DND-41 (cell line): ENCODE measurements at regions not wholly inside any gene's neighbourhood (a gene's known extent, or its start where the extent isn't known, plus 50 kb on each side); places are given as distances from the start of the nearest gene placed in this dataset.

Experiments used
- ATAC-seq: fragments of 200-7000 bp; cut with Tn5 transposase; 3 replicates; pipeline ENCODE4 v1.9.1; 2021; ENCODE audit warnings: low read depth; ENCODE audit not compliant: insufficient read depth
- DNase-seq: peaks from one replicate; pipeline ENCODE4 v3.0.0-alpha.2; 2020
- H2AFZ ChIP-seq: 2 replicates; pipeline ENCODE4 v1.6.0; 2012; ENCODE audit warnings: low read depth, low read length
- H3K27ac ChIP-seq: 2 replicates; pipeline ENCODE4 v1.5.1; 2012; ENCODE audit warnings: low read length, inconsistent platforms
- H3K27me3 ChIP-seq: fragments of 200-600 bp; sonication (generic); 2 replicates; pipeline ENCODE4 v1.6.0; 2012; ENCODE audit warnings: low read length, mild to moderate bottlenecking, inconsistent platforms; ENCODE audit not compliant: insufficient read depth, poor library complexity
- H3K36me3 ChIP-seq: 2 replicates; pipeline ENCODE4 v1.5.1; 2012; ENCODE audit warnings: low read length, inconsistent platforms; ENCODE audit not compliant: insufficient read depth
- H3K4me1 ChIP-seq: 2 replicates; pipeline ENCODE4 v1.5.1; 2012; ENCODE audit warnings: mild to moderate bottlenecking, low read length; ENCODE audit not compliant: insufficient read depth
- H3K4me2 ChIP-seq: 2 replicates; pipeline ENCODE4 v1.6.0; 2012; ENCODE audit warnings: mild to moderate bottlenecking, moderate library complexity, low read length, inconsistent platforms; ENCODE audit not compliant: insufficient read depth
- H3K4me3 ChIP-seq, 2 experiments: fragments of 200-600 bp in 1 of 2; shearing (Covaris generic) in 1 of 2; 2 replicates each; pipeline ENCODE4 v1.5.1; 2012 to 2016; ENCODE audit warnings: inconsistent platforms in 2 of 2, low read length in 2 of 2, mild to moderate bottlenecking in 2 of 2, low read depth in 1 of 2, moderate library complexity in 1 of 2
- H3K79me2 ChIP-seq: 2 replicates; pipeline ENCODE4 v1.6.0; 2012; ENCODE audit warnings: low read length, inconsistent platforms; ENCODE audit not compliant: insufficient read depth
- H3K9ac ChIP-seq: 2 replicates; pipeline ENCODE4 v1.6.0; 2012; ENCODE audit warnings: low read depth, mild to moderate bottlenecking, inconsistent platforms, low read length, moderate library complexity
- H3K9me3 ChIP-seq: 2 replicates; pipeline ENCODE4 v1.5.1; 2012; ENCODE audit warnings: low read length, moderate library complexity, mild to moderate bottlenecking, inconsistent platforms; ENCODE audit not compliant: insufficient read depth, severe bottlenecking
- H4K20me1 ChIP-seq: 2 replicates; pipeline ENCODE4 v1.6.0; 2012; ENCODE audit warnings: low read length; ENCODE audit not compliant: insufficient read depth
- CTCF ChIP-seq: IDR thresholded peaks from 2 replicates; pipeline ENCODE4 v1.5.1; 2012; ENCODE audit warnings: borderline replicate concordance, low read length, moderate library complexity, mild to moderate bottlenecking; ENCODE audit not compliant: poor library complexity, severe bottlenecking; ENCODE audit errors: extremely low read depth
- EZH2 ChIP-seq: IDR thresholded peaks from 3 replicates; pipeline ENCODE4 v1.6.1; 2012; ENCODE audit warnings: borderline replicate concordance, low read depth, mild to moderate bottlenecking, moderate library complexity, low read length, inconsistent platforms; ENCODE audit not compliant: severe bottlenecking

GRCh38 chr13:74406420-74406819, 272.2 kb upstream of the KLF12 start:
- Histone ChIP-seq H3K27ac (no peak overlapping the region), H3K9ac (no peak overlapping the region), H3K27me3 (no peaks in the 10 kb centered on the region), H3K4me2 (no peak overlapping the region), H2AFZ (no peak overlapping the region), H3K4me1 (no peaks in the 10 kb centered on the region), H3K4me3 (no peak overlapping the region), H3K9me3 (no peaks in the 10 kb centered on the region), H3K79me2 (no peaks in the 10 kb centered on the region), H3K36me3 (no peaks in the 10 kb centered on the region), H4K20me1 (no peaks in the 10 kb centered on the region)
- DNase-seq: peak; percentile 10
- peak; percentile 73; the same call in 2 of the 3 replicates for ATAC-seq
- TF ChIP-seq CTCF (no peak), EZH2 (no peak)

GRCh38 chr13:74398599-74398998, 264.4 kb upstream of the KLF12 start:
- H3K36me3 ChIP-seq: no peaks in the 10 kb centered on the region
- H3K9me3 ChIP-seq: no peaks in the 10 kb centered on the region
- no peak overlapping the region for H2AFZ ChIP-seq
- no peak overlapping the region for H3K4me2 ChIP-seq
- H3K4me1 ChIP-seq: no peaks in the 10 kb centered on the region
- no peak for ATAC-seq
- no peak overlapping the region for H3K9ac ChIP-seq
- DNase-seq: no peak
- H3K79me2 ChIP-seq: no peaks in the 10 kb centered on the region
- TF ChIP-seq CTCF: no peak
- TF ChIP-seq EZH2: no peak
- H3K27me3 ChIP-seq: no peaks in the 10 kb centered on the region
- H4K20me1 ChIP-seq: no peaks in the 10 kb centered on the region
- no peak overlapping the region for H3K4me3 ChIP-seq
- no peak overlapping the region for H3K27ac ChIP-seq

- Histone ChIP-seq H3K4me3 (no peak overlapping the region), H3K27me3 (no peaks in the 10 kb centered on the region), H3K4me1 (no peaks in the 10 kb centered on the region), H4K20me1 (no peaks in the 10 kb centered on the region), H3K4me2 (no peak overlapping the region), H3K9ac (no peak overlapping the region), H3K27ac (no peak overlapping the region), H3K9me3 (no peaks in the 10 kb centered on the region), H2AFZ (no peak overlapping the region), H3K79me2 (no peaks in the 10 kb centered on the region), H3K36me3 (no peaks in the 10 kb centered on the region)
- DNase-seq (no peak), ATAC-seq (no peak)
- TF ChIP-seq EZH2 (no peak), CTCF (no peak)
Observed at GRCh38 chr13:74389056-74389455, 254.9 kb upstream of the KLF12 start.

GRCh38 chr13:74388626-74389025, 254.4 kb upstream of the KLF12 start:
- Histone ChIP-seq H3K36me3 (no peaks in the 10 kb centered on the region), H4K20me1 (no peaks in the 10 kb centered on the region), H3K9ac (no peak overlapping the region), H3K9me3 (no peaks in the 10 kb centered on the region), H3K79me2 (no peaks in the 10 kb centered on the region), H3K4me3 (no peak overlapping the region), H3K4me2 (no peak overlapping the region), H3K27me3 (no peaks in the 10 kb centered on the region), H3K27ac (no peak overlapping the region), H3K4me1 (no peaks in the 10 kb centered on the region), H2AFZ (no peak overlapping the region)
- no peak for ATAC-seq
- no peak for DNase-seq
- TF ChIP-seq EZH2 (no peak), CTCF (no peak)
